Hepatocyte (in vitro differentiated cells): ENCODE measurements at regions not wholly inside any gene's neighbourhood (a gene's known extent, or its start where the extent isn't known, plus 50 kb on each side); places are given as distances from the start of the nearest gene placed in this dataset.

Experiments
- DNase-seq: peaks from one replicate; pipeline ENCODE4 v3.0.0-alpha.2; 2016; ENCODE audit warnings: low spot score
- H2AFZ ChIP-seq: fragments of 200-600 bp; sonication (generic); 2 replicates; pipeline ENCODE4 v1.6.0; 2016; ENCODE audit warnings: antibody characterized with exemption, mild to moderate bottlenecking
- H3K27ac ChIP-seq: fragments of 200-600 bp; sonication (generic); 2 replicates; pipeline ENCODE4 v1.5.1; 2016; ENCODE audit warnings: mild to moderate bottlenecking
- H3K27me3 ChIP-seq: fragments of 200-600 bp; sonication (generic); 2 replicates; pipeline ENCODE4 v1.6.1; 2016
- H3K36me3 ChIP-seq: fragments of 200-600 bp; sonication (generic); replicated peaks from 2 replicates; pipeline ENCODE4 v1.5.1; 2016; ENCODE audit warnings: low read depth; ENCODE audit not compliant: insufficient read depth
- H3K4me1 ChIP-seq: fragments of 200-600 bp; sonication (generic); 2 replicates; pipeline ENCODE4 v1.5.1; 2016; ENCODE audit warnings: mild to moderate bottlenecking, moderate library complexity; ENCODE audit not compliant: insufficient read depth
- H3K4me2 ChIP-seq: fragments of 200-600 bp; sonication (generic); 2 replicates; pipeline ENCODE4 v1.6.0; 2016
- H3K4me3 ChIP-seq: fragments of 200-600 bp; sonication (generic); 2 replicates; pipeline ENCODE4 v1.5.1; 2016; ENCODE audit warnings: mild to moderate bottlenecking
- H3K79me2 ChIP-seq: fragments of 200-600 bp; sonication (generic); 2 replicates; pipeline ENCODE4 v1.6.0; 2017; ENCODE audit warnings: mild to moderate bottlenecking
- H3K9me2 ChIP-seq: fragments of 200-600 bp; sonication (generic); replicated peaks from 2 replicates; pipeline ENCODE4 v1.6.0; 2017; ENCODE audit warnings: mild to moderate bottlenecking; ENCODE audit not compliant: insufficient read depth
- H3K9me3 ChIP-seq: fragments of 200-600 bp; sonication (generic); 2 replicates; pipeline ENCODE4 v1.5.1; 2016; ENCODE audit warnings: low read depth, mild to moderate bottlenecking
- H4K20me1 ChIP-seq: fragments of 200-600 bp; sonication (generic); 2 replicates; pipeline ENCODE4 v1.6.0; 2016; ENCODE audit warnings: mild to moderate bottlenecking; ENCODE audit not compliant: insufficient read depth, poor library complexity, severe bottlenecking
- EZH2 ChIP-seq: fragments of 200-600 bp; sonication (generic); IDR thresholded peaks from 2 replicates; pipeline ENCODE4 v1.6.1; 2016; ENCODE audit warnings: antibody characterized with exemption, mild to moderate bottlenecking, borderline replicate concordance
- EZH2phosphoT487 ChIP-seq: fragments of 200-600 bp; sonication (generic); IDR thresholded peaks from one replicate; pipeline ENCODE4 v1.6.1; 2018; ENCODE audit warnings: antibody characterized with exemption, mild to moderate bottlenecking, low read depth, moderate library complexity; ENCODE audit not compliant: unreplicated experiment, severe bottlenecking
- WGBS: methylation state at CpG from one replicate; pipeline ENCODE4 v1.1.6; 2016; ENCODE audit warnings: low lambda C conversion rate; ENCODE audit errors: missing lambda C conversion rate; 5-methylcytosine and 5-hydroxymethylcytosine counted together
- TF ChIP-seq, protein P1 (sequence below): fragments of 200-600 bp; sonication (generic); IDR thresholded peaks from 2 replicates; pipeline ENCODE4 v1.5.1; 2016; ENCODE audit warnings: antibody characterized with exemption, mild to moderate bottlenecking; ENCODE audit not compliant: poor library complexity

DNA sequence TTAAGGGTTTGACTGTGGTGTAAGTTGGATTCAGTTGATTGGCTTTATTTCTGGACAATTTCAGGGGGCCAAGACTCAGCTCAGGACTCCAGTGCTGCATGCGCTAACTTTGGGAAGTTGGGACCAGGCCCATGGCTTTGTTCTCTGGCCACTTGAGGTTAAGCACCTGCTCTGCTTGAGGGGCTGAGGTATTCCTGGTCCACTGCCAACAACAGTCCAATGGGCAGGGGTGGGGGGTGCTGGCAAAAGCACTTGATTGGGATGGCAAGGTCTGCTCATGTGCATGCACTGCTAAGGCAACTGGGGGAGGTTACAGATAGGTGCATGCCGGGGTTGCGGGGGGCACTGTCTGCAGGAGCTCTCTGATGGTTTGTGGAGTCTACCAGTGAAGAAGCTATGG is 52.6 kb upstream of the ASB17 start:
- no peak overlapping the region for H3K4me2 ChIP-seq
- no peaks in the 10 kb centered on the region for H3K36me3 ChIP-seq
- H2AFZ ChIP-seq = no peak overlapping the region
- H3K4me1 ChIP-seq = no peaks in the 10 kb centered on the region
- H3K27ac ChIP-seq = no peak overlapping the region
- H3K4me3 ChIP-seq = no peak overlapping the region
- no peak for DNase-seq
- H3K79me2 ChIP-seq = no peaks in the 10 kb centered on the region
- H4K20me1 ChIP-seq = no peaks in the 10 kb centered on the region
- TF ChIP-seq, protein P1, sequence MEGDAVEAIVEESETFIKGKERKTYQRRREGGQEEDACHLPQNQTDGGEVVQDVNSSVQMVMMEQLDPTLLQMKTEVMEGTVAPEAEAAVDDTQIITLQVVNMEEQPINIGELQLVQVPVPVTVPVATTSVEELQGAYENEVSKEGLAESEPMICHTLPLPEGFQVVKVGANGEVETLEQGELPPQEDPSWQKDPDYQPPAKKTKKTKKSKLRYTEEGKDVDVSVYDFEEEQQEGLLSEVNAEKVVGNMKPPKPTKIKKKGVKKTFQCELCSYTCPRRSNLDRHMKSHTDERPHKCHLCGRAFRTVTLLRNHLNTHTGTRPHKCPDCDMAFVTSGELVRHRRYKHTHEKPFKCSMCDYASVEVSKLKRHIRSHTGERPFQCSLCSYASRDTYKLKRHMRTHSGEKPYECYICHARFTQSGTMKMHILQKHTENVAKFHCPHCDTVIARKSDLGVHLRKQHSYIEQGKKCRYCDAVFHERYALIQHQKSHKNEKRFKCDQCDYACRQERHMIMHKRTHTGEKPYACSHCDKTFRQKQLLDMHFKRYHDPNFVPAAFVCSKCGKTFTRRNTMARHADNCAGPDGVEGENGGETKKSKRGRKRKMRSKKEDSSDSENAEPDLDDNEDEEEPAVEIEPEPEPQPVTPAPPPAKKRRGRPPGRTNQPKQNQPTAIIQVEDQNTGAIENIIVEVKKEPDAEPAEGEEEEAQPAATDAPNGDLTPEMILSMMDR = no peak
- TF ChIP-seq EZH2 = no peak
- TF ChIP-seq EZH2phosphoT487 = no peak
- H3K9me3 ChIP-seq = no peaks in the 10 kb centered on the region
- 63% methylated on average over 3 of the region's 3 CpGs for WGBS
- H3K9me2 ChIP-seq = no peaks in the 10 kb centered on the region
- H3K27me3 ChIP-seq = no peaks in the 10 kb centered on the region

DNA sequence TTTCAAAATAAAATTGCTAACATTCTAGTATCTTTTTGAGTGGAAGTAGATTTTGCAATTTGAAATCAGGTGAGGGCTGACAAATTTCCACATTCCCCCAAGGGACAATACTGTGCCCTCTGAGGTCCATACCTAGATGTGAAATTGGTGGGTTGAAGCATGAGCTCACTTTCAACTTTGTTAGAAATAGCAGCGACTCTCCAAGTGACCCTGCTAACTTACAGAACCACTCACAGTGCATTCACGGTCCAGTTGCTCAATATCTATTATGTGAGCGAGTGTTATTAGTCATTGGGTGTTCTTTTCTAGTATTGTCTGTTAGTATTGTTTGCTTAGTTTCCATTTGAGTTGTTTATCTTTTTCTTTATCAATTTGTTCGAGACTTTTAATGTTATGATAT is 53.6 kb upstream of the ASB17 start:
- Histone ChIP-seq H3K36me3 (no peaks in the 10 kb centered on the region), H3K27ac (no peak overlapping the region), H3K4me2 (no peak overlapping the region), H3K9me2 (no peaks in the 10 kb centered on the region), H4K20me1 (no peaks in the 10 kb centered on the region), H3K4me3 (no peak overlapping the region), H3K27me3 (no peaks in the 10 kb centered on the region), H3K9me3 (no peaks in the 10 kb centered on the region), H2AFZ (no peak overlapping the region), H3K4me1 (no peaks in the 10 kb centered on the region), H3K79me2 (no peaks in the 10 kb centered on the region)
- TF ChIP-seq, protein P1 = no peak
- no peak for TF ChIP-seq EZH2
- no peak for TF ChIP-seq EZH2phosphoT487
- 56% methylated on average over 4 of the region's 4 CpGs for WGBS
- DNase-seq = no peak

DNA sequence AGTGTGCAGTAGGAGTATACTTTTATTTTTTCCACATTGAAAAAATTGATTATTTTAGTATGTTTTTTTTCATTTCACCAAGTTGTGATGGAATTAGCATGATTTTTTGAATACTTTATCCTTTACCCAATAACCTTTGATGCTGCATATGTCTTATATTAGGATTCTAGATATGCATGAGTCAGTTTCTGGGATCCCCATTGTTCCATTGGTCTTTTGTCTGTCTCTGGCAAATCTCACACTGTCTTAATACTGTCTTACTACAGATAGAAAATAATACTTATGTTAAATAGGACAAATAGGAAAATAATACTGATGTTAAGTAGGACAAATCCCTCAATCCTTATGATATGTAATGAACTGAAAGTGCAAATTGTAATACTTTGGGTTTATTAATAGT is 54.3 kb upstream of the ASB17 start:
- Histone ChIP-seq H4K20me1 (no peaks in the 10 kb centered on the region), H3K9me2 (no peaks in the 10 kb centered on the region), H3K4me3 (no peak overlapping the region), H3K4me1 (no peaks in the 10 kb centered on the region), H3K27ac (no peak overlapping the region), H3K79me2 (no peaks in the 10 kb centered on the region), H3K36me3 (no peaks in the 10 kb centered on the region), H3K9me3 (no peaks in the 10 kb centered on the region), H3K27me3 (no peaks in the 10 kb centered on the region), H2AFZ (no peak overlapping the region), H3K4me2 (no peak overlapping the region)
- TF ChIP-seq, protein P1 = no peak
- no peak for TF ChIP-seq EZH2phosphoT487
- no peak for TF ChIP-seq EZH2
- no peak for DNase-seq

DNA sequence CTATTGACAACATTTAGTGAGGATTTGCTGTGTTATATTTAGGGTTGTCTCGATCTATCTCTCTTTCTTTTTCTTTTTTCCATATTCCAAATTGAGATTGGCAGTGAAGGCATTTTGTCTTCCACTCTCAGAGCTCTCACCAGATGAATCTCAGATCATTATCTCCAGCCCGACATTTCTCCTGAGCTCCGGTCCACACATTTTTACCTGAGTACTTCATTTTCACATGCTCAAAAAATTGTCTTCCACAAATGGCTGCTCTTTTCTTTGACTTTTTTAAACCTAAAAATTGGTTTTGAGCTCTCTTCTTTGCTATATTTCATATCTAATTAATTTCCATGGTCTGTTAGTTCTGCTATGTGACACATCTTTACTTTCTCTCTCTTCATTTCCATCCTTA is 56.9 kb upstream of the ASB17 start:
- Histone ChIP-seq H3K79me2 (no peaks in the 10 kb centered on the region), H3K4me1 (no peaks in the 10 kb centered on the region), H3K27me3 (no peaks in the 10 kb centered on the region), H2AFZ (no peak overlapping the region), H3K27ac (no peak overlapping the region), H3K9me2 (no peaks in the 10 kb centered on the region), H3K4me3 (no peak overlapping the region), H3K4me2 (no peak overlapping the region), H4K20me1 (no peaks in the 10 kb centered on the region), H3K36me3 (no peaks in the 10 kb centered on the region), H3K9me3 (no peaks in the 10 kb centered on the region)
- TF ChIP-seq EZH2phosphoT487 (no peak), EZH2 (no peak)
- TF ChIP-seq, protein P1 = no peak
- DNase-seq = no peak
- 70% methylated on average over 3 of the region's 3 CpGs for WGBS
